ENCODE measurements at regions not wholly inside any gene's neighbourhood (a gene's known extent, or its start where the extent isn't known, plus 50 kb on each side); places are given as distances from the start of the nearest gene placed in this dataset.

DNA sequence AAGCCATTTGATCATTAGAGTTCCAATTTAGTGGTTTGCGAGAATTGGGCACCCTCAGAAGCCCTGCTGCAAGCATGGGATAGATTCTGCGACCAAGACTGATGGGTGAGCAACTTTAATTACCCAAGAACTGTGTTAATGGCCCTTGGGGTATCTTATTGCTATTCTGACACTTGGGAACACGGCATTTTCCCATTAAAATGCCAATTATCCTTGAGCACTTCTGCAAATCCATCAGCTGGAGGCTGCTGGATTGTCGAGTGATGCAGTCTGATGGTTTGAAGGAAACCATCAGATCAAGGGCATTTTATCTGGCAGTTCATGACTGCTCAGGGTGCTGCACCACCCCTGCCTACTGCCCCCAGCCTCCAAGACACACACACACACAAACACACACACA lies 183.6 kb upstream of the PROK2 start:
- Histone ChIP-seq H3K27ac (ENCODE audit: low read depth in 1 of 2, low read length in 1 of 2) (no peak overlapping the region), H3K27me3 (ENCODE audit: control insufficient read depth in 3 of 3, insufficient read depth in 3 of 3, low read length in 2 of 3) (peaks cover 0 to 11% (median 10%) of the 10 kb centered on the region in 3 donors), H3K9me3 (ENCODE audit: control insufficient read depth in 4 of 4, insufficient read depth in 3 of 4, low read length in 3 of 4) (no peaks in the 10 kb centered on the region), H3K36me3 (ENCODE audit: control insufficient read depth in 4 of 4, insufficient read depth in 4 of 4, low read length in 4 of 4) (no peaks in the 10 kb centered on the region), H3K4me1 (ENCODE audit: control insufficient read depth in 5 of 5, insufficient read depth in 5 of 5, low read length in 5 of 5) (no peaks in the 10 kb centered on the region), H3K4me3 (no peak overlapping the region), H3K9ac (ENCODE audit: insufficient read depth in 1 of 2, low read length in 2 of 2) (no peak overlapping the region)
- TF ChIP-seq, protein P1, sequence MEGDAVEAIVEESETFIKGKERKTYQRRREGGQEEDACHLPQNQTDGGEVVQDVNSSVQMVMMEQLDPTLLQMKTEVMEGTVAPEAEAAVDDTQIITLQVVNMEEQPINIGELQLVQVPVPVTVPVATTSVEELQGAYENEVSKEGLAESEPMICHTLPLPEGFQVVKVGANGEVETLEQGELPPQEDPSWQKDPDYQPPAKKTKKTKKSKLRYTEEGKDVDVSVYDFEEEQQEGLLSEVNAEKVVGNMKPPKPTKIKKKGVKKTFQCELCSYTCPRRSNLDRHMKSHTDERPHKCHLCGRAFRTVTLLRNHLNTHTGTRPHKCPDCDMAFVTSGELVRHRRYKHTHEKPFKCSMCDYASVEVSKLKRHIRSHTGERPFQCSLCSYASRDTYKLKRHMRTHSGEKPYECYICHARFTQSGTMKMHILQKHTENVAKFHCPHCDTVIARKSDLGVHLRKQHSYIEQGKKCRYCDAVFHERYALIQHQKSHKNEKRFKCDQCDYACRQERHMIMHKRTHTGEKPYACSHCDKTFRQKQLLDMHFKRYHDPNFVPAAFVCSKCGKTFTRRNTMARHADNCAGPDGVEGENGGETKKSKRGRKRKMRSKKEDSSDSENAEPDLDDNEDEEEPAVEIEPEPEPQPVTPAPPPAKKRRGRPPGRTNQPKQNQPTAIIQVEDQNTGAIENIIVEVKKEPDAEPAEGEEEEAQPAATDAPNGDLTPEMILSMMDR (IDR thresholded peaks at IDR 0.05; ENCODE audit: control extremely low read depth, extremely low read depth), result no peak
- no peak for DNase-seq
- no peak for ATAC-seq (ENCODE audit: insufficient read depth, low FRiP score)
- WGBS, 2 donors, result 77 to 88% methylated on average over 4 of the region's 4 CpGs

- H3K4me3 ChIP-seq, result no peak overlapping the region
- H3K27ac ChIP-seq (ENCODE audit: low read depth in 1 of 2, low read length in 1 of 2), result no peak overlapping the region
- DNase-seq, result no peak
- 72 to 82% methylated on average over 3 of the region's 3 CpGs for WGBS, 2 donors
- H3K9ac ChIP-seq (ENCODE audit: insufficient read depth in 1 of 2, low read length in 2 of 2), result no peak overlapping the region
- no peak for ATAC-seq (ENCODE audit: insufficient read depth, low FRiP score)
- no peaks in the 10 kb centered on the region for H3K9me3 ChIP-seq (ENCODE audit: control insufficient read depth in 4 of 4, insufficient read depth in 3 of 4, low read length in 3 of 4)
- no peaks in the 10 kb centered on the region for H3K4me1 ChIP-seq (ENCODE audit: control insufficient read depth in 5 of 5, insufficient read depth in 5 of 5, low read length in 5 of 5)
- H3K27me3 ChIP-seq (ENCODE audit: control insufficient read depth in 3 of 3, insufficient read depth in 3 of 3, low read length in 2 of 3), result peaks cover 0 to 16% (median 14%) of the 10 kb centered on the region in 3 donors
- TF ChIP-seq, protein P1 (IDR thresholded peaks at IDR 0.05; ENCODE audit: control extremely low read depth, extremely low read depth), result no peak
- H3K36me3 ChIP-seq (ENCODE audit: control insufficient read depth in 4 of 4, insufficient read depth in 4 of 4, low read length in 4 of 4), result no peaks in the 10 kb centered on the region
Observed at GRCh38 chr3:71966185-71966584, 181.2 kb upstream of the PROK2 start.

- 90 to 91% methylated on average over 1 of the region's 1 CpG for WGBS, 2 donors
Observed at GRCh38 chr3:71964170-71964569, 179.2 kb upstream of the PROK2 start.

More at GRCh38 chr3:71964170-71964569, 179.2 kb upstream of the PROK2 start:
- Histone ChIP-seq H3K27me3 (ENCODE audit: control insufficient read depth in 3 of 3, insufficient read depth in 3 of 3, low read length in 2 of 3) (peaks cover 0 to 13% (median 12%) of the 10 kb centered on the region in 3 donors), H3K27ac (ENCODE audit: low read depth in 1 of 2, low read length in 1 of 2) (no peak overlapping the region), H3K9me3 (ENCODE audit: control insufficient read depth in 4 of 4, insufficient read depth in 3 of 4, low read length in 3 of 4) (no peaks in the 10 kb centered on the region), H3K36me3 (ENCODE audit: control insufficient read depth in 4 of 4, insufficient read depth in 4 of 4, low read length in 4 of 4) (no peaks in the 10 kb centered on the region), H3K4me1 (ENCODE audit: control insufficient read depth in 5 of 5, insufficient read depth in 5 of 5, low read length in 5 of 5) (no peaks in the 10 kb centered on the region), H3K9ac (ENCODE audit: insufficient read depth in 1 of 2, low read length in 2 of 2) (no peak overlapping the region), H3K4me3 (no peak overlapping the region)
- no peak for DNase-seq
- TF ChIP-seq, protein P1 (IDR thresholded peaks at IDR 0.05; ENCODE audit: control extremely low read depth, extremely low read depth), result no peak
- ATAC-seq (ENCODE audit: insufficient read depth, low FRiP score), result no peak
